Esophagus squamous epithelium (tissue), 5 donors: ENCODE measurements at regions not wholly inside any gene's neighbourhood (a gene's known extent, or its start where the extent isn't known, plus 50 kb on each side); places are given as distances from the start of the nearest gene placed in this dataset.

ENCODE experiments used
- DNase-seq: peaks from one replicate; lab custom pipeline; 2025; lab: John Stamatoyannopoulos, UW
- H3K27ac ChIP-seq, 4 donors: fragments of 200-600 bp; sonication (generic); one replicate each; pipeline ENCODE4 v1.5.1; 2016 to 2019; ENCODE audit warnings: mild to moderate bottlenecking in 1 of 4
- H3K27me3 ChIP-seq, 4 donors: fragments of 200-600 bp; sonication (generic); 1 replicate in 3 of 4; 2 replicates in 1 of 4; pipeline versions ENCODE4 v1.5.1 to v1.6.0; 2017 to 2021; ENCODE audit warnings: antibody characterized with exemption in 1 of 4
- H3K36me3 ChIP-seq, 3 donors: fragments of 200-600 bp; sonication (generic); one replicate each; pipeline ENCODE4 v1.5.1; 2016 to 2019
- H3K4me1 ChIP-seq, 3 donors: fragments of 200-600 bp; sonication (generic); one replicate each; pipeline ENCODE4 v1.5.1; 2017 to 2019
- H3K4me3 ChIP-seq, 4 donors: fragments of 200-600 bp; sonication (generic); 1 replicate in 3 of 4; 2 replicates in 1 of 4; pipeline ENCODE4 v1.5.1; 2016 to 2019; ENCODE audit warnings: mild to moderate bottlenecking in 2 of 4, moderate library complexity in 1 of 4
- H3K9me3 ChIP-seq, 3 donors: fragments of 200-600 bp; sonication (generic); one replicate each; pipeline ENCODE4 v1.5.1; 2016 to 2019
- POLR2A ChIP-seq, 4 donors: fragments of 450-650 bp; IDR thresholded peaks; one replicate each; pipeline ENCODE4 v1.6.1; 2017; ENCODE audit warnings: antibody characterized with exemption in 4 of 4, mild to moderate bottlenecking in 4 of 4, moderate library complexity in 3 of 4
- WGBS, 2 donors: methylation state at CpG; one replicate each; pipeline ENCODE4 v1.1.5; 2018; 5-methylcytosine and 5-hydroxymethylcytosine counted together
- intact Hi-C: fragments of 100-400 bp; cut with DNase I; formaldehyde crosslinking; loops from one replicate; pipeline ENCODE4 v1.15.0; 2022
- TF ChIP-seq, protein P1 (sequence below), 6 experiments: fragments of 450-650 bp in 4 of 6; fragments of 200-600 bp in 2 of 6; sonication (generic) in 2 of 6; IDR thresholded peaks; one replicate each; pipeline ENCODE4 v1.5.1; 2016 to 2019; ENCODE audit warnings: antibody characterized with exemption in 6 of 6, mild to moderate bottlenecking in 4 of 6, moderate library complexity in 4 of 6
- donor health status: DM: yes; HTN: yes; CAD: no.

DNA sequence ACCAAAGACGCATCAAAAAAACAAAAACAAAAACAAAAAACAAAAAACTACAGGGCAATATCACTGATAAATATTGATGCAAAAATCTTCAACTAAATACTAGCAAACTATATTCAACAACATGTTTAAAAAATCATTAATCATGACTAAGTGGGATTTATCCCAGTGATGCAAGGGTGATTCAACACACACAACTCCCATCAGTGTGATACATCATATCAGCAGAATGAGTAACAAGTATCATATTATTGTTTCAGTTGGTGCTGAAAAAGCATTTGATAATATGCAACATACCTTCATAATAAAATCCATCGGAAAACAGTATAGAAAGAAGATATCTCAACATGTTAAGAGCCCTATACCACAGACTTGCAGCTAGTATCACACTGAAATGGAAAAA lies 953.0 kb downstream of the AMY1C start:
- intact Hi-C loops = no loop called here
- Histone ChIP-seq H3K4me3 (no peak overlapping the region), H3K27me3 (no peaks in the 10 kb centered on the region), H3K4me1 (no peaks in the 10 kb centered on the region), H3K9me3 (peaks cover 0 to 6% (median 0%) of the 10 kb centered on the region in 3 donors), H3K36me3 (no peaks in the 10 kb centered on the region), H3K27ac (no peak overlapping the region)
- 71 to 82% methylated on average over 2 of the region's 2 CpGs for WGBS, 2 donors
- DNase-seq = no peak
- TF ChIP-seq, protein P1, sequence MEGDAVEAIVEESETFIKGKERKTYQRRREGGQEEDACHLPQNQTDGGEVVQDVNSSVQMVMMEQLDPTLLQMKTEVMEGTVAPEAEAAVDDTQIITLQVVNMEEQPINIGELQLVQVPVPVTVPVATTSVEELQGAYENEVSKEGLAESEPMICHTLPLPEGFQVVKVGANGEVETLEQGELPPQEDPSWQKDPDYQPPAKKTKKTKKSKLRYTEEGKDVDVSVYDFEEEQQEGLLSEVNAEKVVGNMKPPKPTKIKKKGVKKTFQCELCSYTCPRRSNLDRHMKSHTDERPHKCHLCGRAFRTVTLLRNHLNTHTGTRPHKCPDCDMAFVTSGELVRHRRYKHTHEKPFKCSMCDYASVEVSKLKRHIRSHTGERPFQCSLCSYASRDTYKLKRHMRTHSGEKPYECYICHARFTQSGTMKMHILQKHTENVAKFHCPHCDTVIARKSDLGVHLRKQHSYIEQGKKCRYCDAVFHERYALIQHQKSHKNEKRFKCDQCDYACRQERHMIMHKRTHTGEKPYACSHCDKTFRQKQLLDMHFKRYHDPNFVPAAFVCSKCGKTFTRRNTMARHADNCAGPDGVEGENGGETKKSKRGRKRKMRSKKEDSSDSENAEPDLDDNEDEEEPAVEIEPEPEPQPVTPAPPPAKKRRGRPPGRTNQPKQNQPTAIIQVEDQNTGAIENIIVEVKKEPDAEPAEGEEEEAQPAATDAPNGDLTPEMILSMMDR (IDR thresholded peaks at IDR 0.05) = no peak

- intact Hi-C loops = no loop called here
- Histone ChIP-seq H3K36me3 (no peaks in the 10 kb centered on the region), H3K27me3 (no peaks in the 10 kb centered on the region), H3K27ac (no peak overlapping the region), H3K9me3 (peaks cover 0 to 6% (median 0%) of the 10 kb centered on the region in 3 donors), H3K4me3 (no peak overlapping the region), H3K4me1 (no peaks in the 10 kb centered on the region)
- TF ChIP-seq, protein P1 (IDR thresholded peaks at IDR 0.05) = no peak
- TF ChIP-seq POLR2A (IDR thresholded peaks at IDR 0.05) = no peak
- WGBS, 2 donors = 83 to 95% methylated on average over 9 of the region's 9 CpGs
- no peak for DNase-seq
Observed at GRCh38 chr1:104706631-104707147, 957.0 kb downstream of the AMY1C start.

GRCh38 chr1:104718752-104719151 lies 969.1 kb downstream of the AMY1C start:
- Histone ChIP-seq H3K36me3 (no peaks in the 10 kb centered on the region), H3K4me1 (no peaks in the 10 kb centered on the region), H3K27me3 (no peaks in the 10 kb centered on the region), H3K4me3 (no peak overlapping the region), H3K27ac (no peak overlapping the region), H3K9me3 (peaks cover 0 to 4% (median 0%) of the 10 kb centered on the region in 3 donors)
- TF ChIP-seq, protein P1 (IDR thresholded peaks at IDR 0.05) = no peak
- TF ChIP-seq POLR2A (IDR thresholded peaks at IDR 0.05) = no peak
- DNase-seq = no peak
- WGBS, 2 donors = 63 to 78% methylated on average over 1 of the region's 1 CpG
- intact Hi-C loops = no loop called here

- Histone ChIP-seq H3K4me1 (no peaks in the 10 kb centered on the region), H3K4me3 (no peak overlapping the region), H3K9me3 (peaks cover 0 to 8% (median 0%) of the 10 kb centered on the region in 3 donors), H3K27ac (no peak overlapping the region), H3K36me3 (no peaks in the 10 kb centered on the region), H3K27me3 (no peaks in the 10 kb centered on the region)
- DNase-seq = no peak
- TF ChIP-seq, protein P1 (IDR thresholded peaks at IDR 0.05) = no peak
- no peak for TF ChIP-seq POLR2A (IDR thresholded peaks at IDR 0.05)
- intact Hi-C loops = no loop called here
- 78 to 87% methylated on average over 5 of the region's 5 CpGs for WGBS, 2 donors
Observed at GRCh38 chr1:104720741-104721140, 971.0 kb downstream of the AMY1C start.

- Histone ChIP-seq H3K27ac (no peak overlapping the region), H3K4me3 (no peak overlapping the region), H3K27me3 (no peaks in the 10 kb centered on the region), H3K4me1 (no peaks in the 10 kb centered on the region), H3K9me3 (peaks cover 0 to 3% (median 0%) of the 10 kb centered on the region in 3 donors), H3K36me3 (no peaks in the 10 kb centered on the region)
- TF ChIP-seq POLR2A (IDR thresholded peaks at IDR 0.05) = no peak
- TF ChIP-seq, protein P1 (IDR thresholded peaks at IDR 0.05) = no peak
- intact Hi-C loops = no loop called here
- DNase-seq = no peak
- WGBS, 2 donors = 41 to 48% methylated on average over 1 of the region's 1 CpG
Observed at GRCh38 chr1:104726917-104727316, 977.2 kb downstream of the AMY1C start.
